TTC549 (cell line): ENCODE measurements at regions not wholly inside any gene's neighbourhood (a gene's known extent, or its start where the extent isn't known, plus 50 kb on each side); places are given as distances from the start of the nearest gene placed in this dataset.
"Not testable (repeated sequence)": the region's sequence is repeated elsewhere in the genome, so short reads cannot be mapped to it uniquely, and the experiment has no call there.

Source experiments
- FAIRE-seq: peaks from 2 replicates; lab custom pipeline; 2012; peaks lifted over from hg19 to GRCh38; lab: Jason Lieb, UNC

DNA sequence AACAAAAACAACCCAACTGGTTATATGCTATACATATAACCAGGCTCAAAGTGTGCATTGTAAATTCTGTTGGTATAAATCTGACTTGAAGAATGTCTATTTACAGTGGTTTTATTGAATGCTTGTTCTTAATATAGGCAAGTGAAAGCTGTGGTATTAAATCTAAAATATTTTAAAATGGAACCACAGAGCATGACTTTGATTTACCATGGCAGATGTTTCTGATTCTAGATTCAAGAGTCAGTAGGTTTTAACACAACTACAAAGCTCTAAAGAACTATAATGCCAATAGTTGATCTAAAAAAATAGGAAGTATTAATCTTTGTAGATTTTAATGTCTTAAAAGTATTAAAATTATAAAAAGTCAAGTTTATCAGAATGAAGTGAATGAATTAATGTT, 141.9 kb upstream of the PLSCR5 start:
- peak; percentile 36 for FAIRE-seq

DNA sequence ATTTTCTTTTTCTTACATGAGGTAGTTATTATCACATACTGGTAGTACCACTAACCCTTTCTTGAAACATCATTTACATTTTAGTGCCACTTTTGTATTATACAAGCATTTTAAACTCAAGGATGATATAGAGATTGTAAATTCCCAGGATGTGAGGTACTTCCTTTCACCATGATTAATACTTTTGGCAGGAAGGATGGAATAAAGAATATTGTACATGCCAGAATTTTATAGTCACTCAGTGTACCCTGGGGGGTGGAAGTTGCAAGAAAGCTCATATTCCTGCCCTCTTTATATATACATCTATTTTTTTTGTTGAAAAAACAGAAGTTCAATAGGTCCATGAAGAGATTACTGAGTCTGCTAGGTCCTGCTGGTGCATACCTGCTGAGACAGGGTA, 141.0 kb upstream of the PLSCR5 start:
- no peak for FAIRE-seq

DNA sequence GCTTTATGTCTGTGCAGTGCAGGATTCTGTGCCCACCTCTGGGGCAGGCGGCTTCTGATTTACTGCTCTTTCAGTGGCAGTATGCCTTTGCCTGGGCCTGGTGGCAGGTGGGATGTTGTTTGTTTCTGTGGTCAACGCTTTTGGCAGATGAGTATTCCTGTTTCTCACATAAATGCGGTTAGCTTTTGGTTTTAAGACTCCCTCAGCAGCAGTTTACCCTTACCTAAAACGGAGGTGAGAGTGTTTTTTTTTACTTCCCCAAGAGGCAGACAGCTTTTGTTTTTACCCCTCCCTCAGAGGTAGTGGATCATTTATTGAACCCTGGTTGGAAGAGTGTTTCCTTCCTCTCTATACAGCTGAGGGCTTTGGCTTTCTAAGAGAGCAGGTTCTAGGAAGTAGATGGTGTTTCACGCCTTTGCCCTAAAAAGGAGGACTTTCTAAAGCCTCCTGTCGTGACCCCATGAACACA, 134.1 kb upstream of the PLSCR5 start:
- FAIRE-seq = no peak

DNA sequence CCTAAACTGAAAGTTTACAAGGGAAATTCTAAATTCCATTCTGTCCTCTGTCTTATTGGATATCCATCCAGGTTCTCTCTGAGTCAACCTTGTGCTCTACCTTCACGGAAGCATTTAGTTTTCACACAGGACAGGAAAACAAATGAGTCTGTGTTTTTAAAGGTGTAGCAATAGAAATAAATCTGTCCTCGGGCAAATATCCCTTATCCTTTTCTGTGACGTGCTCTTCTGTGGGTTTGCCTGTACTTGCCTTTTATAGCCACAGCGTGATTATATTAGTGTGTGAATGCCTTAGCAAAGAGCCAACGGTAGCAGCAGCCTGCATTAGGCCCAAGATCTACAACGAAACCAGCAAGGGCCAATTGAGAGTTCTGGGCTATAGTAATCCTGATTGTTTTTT, 127.2 kb upstream of the PLSCR5 start:
- FAIRE-seq = no peak

GRCh38 chr3:146715170-146715569, 110.0 kb upstream of the PLSCR5 start:
- no peak for FAIRE-seq

DNA sequence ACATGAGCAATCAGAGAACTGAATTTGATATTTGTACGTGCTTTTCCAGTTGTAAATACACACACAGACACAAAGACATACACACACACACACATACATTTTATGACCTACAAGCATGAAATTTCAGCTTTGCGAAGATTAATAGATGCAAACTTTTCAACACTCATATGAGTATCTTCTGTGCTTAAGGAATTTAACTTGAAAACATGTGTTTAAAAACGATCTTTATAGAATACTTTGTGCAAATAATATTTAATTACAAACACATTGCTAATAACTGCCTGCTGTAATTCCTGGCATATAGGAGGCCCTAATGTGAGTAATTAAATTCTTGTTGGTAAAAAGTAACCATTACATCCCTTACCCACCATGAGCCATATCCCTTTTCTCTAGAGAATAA, 107.7 kb upstream of the PLSCR5 start:
- no peak for FAIRE-seq

GRCh38 chr3:146709969-146710368, 104.8 kb upstream of the PLSCR5 start:
- FAIRE-seq = no peak

GRCh38 chr3:146705225-146705624, 100.1 kb upstream of the PLSCR5 start:
- FAIRE-seq = no peak

GRCh38 chr3:146702237-146702636, 97.1 kb upstream of the PLSCR5 start:
- FAIRE-seq = no peak

- no peak for FAIRE-seq
Measured at GRCh38 chr3:146701246-146701645, 96.1 kb upstream of the PLSCR5 start.

DNA sequence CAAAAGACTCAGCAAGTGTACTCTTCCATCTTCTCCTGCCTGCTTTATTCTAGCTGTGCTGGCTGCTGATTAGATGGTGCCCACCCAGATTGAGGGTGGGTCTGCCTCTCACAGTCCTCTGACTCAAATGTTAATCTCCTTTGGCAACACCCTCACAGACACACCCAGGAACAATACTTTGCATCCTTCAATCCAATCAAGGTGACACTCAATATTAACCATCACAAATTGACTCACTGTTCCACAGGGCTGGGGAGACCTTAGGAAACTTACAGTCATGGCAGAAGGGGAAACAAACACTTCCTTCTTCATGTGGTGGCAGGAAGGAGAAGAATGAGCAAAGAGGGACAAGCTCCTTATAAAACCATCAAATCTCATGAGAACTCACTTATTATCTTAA, 94.9 kb upstream of the PLSCR5 start:
- FAIRE-seq = not testable (repeated sequence)

DNA sequence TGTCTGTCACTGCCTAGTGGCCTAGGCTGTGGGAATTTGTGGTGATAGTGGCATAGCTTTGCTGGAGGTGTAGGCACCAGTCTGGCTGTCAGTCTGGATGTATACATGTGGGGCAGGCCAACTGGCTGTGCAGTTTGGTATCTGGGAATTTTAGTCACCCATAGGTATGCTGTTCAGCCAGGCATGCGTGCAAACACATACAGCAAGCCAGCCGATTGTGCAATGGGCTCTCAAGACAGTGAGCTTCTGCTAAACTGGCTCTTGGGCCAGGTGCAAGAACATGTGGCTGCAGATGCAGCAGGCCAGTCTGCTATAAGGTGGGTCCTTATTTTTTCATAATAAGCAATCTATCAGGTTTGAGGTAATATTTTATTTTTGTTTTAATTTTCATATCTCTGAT, 87.1 kb upstream of the PLSCR5 start:
- no peak for FAIRE-seq

DNA sequence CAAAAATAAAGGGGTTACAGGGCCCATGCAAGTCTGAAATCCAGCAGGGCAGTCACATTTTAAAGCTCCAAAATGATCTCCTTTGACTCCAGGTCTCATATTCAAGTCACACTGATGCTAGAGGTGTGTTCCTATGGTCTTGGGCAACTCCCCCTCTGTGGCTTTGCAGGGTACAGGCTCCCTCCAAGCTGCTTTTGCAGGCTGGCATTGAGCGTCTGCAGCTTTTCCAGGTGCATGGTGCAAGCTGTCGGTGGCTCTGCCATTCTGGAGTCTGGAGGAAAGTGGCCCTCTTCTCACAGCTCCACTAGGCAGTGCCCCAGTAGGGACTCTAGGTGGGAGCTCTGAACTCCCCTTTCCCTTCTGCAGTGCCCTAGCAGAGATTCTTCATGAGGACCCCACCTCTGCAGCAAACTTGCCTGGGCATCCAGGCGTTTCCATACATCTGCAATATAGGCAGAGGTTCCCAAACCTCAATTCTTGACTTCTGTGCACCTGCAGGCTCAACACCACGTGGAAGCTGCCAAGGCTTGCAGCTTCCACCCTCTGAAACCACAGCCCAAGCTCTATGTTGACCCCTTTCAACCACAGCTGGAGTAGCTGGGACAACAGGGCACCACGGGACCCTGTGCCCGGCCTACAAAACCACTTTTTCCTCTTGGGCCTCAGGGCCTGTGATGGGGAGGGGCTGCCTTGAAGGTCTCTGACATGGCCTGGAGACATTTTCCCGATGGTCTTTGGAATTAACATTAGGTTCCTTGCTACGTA, 80.1 kb upstream of the PLSCR5 start:
- no peak for FAIRE-seq

DNA sequence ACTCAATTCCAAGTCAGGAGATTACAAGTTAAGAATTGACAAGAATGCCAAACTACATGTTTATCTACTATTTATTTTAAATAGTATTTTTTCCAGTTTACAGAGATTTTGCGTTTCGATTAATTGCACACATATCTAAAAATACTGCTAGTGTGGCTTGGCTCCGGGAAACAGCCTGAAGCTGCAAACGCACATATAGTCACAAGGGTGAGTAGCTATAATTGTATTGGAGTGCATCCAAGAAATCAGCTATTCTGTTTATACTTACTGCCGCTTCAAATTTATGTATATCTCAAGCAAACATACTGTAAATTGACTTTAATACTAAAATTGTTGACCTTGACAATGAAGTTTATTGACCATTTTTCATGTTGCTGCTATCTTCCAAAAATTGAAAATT, 77.0 kb upstream of the PLSCR5 start:
- no peak for FAIRE-seq

GRCh38 chr3:146680617-146681016, 75.5 kb upstream of the PLSCR5 start:
- FAIRE-seq = no peak

DNA sequence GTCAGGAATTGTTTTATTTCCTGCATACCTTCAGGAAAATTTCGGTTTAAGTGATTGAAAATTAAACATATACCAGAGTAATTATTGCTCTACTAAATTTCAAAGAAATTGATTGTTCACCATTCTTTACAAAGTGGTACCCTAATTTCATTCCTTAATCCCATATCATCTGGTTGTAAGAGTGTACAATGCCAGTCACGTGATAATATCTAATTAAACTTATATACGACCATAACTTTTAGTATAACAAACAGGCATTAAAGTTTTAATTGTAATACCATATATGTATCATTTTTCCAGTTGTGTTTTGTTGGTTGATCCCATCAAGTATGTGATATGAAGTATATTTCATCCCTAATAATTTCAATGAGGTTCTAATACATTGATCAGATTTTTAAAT, 74.8 kb upstream of the PLSCR5 start:
- no peak for FAIRE-seq

- FAIRE-seq = no peak
Measured at GRCh38 chr3:146679191-146679590, 74.0 kb upstream of the PLSCR5 start.

- FAIRE-seq = no peak
Measured at GRCh38 chr3:146672941-146673340, 67.8 kb upstream of the PLSCR5 start.

DNA sequence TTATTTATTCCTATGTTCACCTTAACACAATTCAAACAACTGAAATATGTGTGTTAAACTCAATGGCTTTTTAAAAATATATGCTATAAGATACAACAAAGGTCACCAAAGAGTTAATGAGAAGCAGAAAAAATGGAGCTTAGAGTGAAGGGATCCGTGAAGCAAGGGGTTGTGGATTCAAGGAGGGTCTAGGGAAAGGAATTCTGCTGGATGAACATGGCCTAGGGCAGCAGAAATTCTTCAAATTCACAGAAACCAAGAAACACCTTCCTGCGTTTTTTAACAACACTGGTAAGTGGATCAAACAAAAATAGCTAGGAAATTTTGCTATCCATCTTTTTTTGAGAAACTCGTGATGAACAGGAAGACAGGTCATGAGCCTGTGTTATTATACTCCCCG, 59.3 kb upstream of the PLSCR5 start:
- FAIRE-seq = no peak

DNA sequence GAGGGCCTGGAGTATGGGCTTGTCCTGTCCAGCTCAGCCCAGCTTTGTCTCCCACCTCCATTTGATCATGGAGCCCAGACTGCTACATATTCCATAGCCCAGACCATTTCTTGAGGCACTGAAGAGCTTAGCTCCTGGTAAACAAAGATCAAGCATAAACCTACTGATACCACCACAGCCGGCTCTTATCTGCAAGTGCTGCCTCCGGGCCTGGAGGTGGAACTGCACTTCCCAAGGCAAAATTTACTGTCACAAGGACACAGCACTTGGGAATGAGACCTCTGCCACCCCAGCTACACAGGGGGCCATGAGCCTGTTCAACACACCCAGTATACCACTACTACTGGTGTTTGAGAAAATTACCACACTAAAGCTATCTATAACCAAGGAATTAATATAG, 53.7 kb upstream of the PLSCR5 start:
- FAIRE-seq = no peak

- FAIRE-seq = no peak
Measured at GRCh38 chr3:146655333-146655996, 50.3 kb upstream of the PLSCR5 start.
